K562 (cell line): ENCODE measurements at regions not wholly inside any gene's neighbourhood (a gene's known extent, or its start where the extent isn't known, plus 50 kb on each side); places are given as distances from the start of the nearest gene placed in this dataset.

Source experiments
- ATAC-seq: fragments of 200-7000 bp; cut with Tn5 transposase; 3 replicates; pipeline ENCODE4 v1.9.1; 2020; ENCODE audit warnings: moderate library complexity
- BruUV-seq: library from RNA; stranded (reverse); fragments of 400-500 nt; replicated peaks from 2 replicates; lab custom pipeline; 2021; lab: Mats Ljungman, UMichigan
- CTCF ChIA-PET: fragments of 300-600 bp; formaldehyde crosslinking; extraction: SDS; loops from one replicate; lab custom pipeline; 2021; ENCODE audit warnings: low intra/inter-chr PET ratio; lab: Yijun Ruan, JAX
- POLR2A ChIA-PET: fragments of 300-600, 350-650 bp; sonication (Branson Sonifier 250); formaldehyde crosslinking; extraction: SDS; loops from one replicate; lab custom pipeline; 2021; ENCODE audit warnings: antibody characterized with exemption, inconsistent platforms; lab: Yijun Ruan, JAX
- DNase-seq, 4 experiments: peaks; one replicate each; pipeline versions ENCODE4 v3.0.0 to v3.0.0-alpha.2; 2011 to 2018; ENCODE audit warnings: low spot score in 3 of 4, mixed read lengths in 3 of 4; ENCODE audit errors: extremely low read depth in 1 of 4
- FAIRE-seq: peaks from 2 replicates; lab custom pipeline; 2011; peaks lifted over from hg19 to GRCh38; lab: Jason Lieb, UNC
- H2AFZ ChIP-seq: 2 replicates; pipeline ENCODE4 v1.6.0; 2011; ENCODE audit warnings: low read depth, low read length, control low read depth, inconsistent platforms
- H3K27ac ChIP-seq: fragments of 200-600 bp; 3 replicates; pipeline ENCODE4 v1.8.0; 2011; ENCODE audit warnings: low read depth, mild to moderate bottlenecking, control low read depth, inconsistent platforms, low read length, moderate library complexity, mixed read lengths; ENCODE audit errors: extremely low read depth
- H3K27me3 ChIP-seq, 2 experiments: fragments of 300-600 bp in 1 of 2; 2 replicates in 1 of 2; 3 replicates in 1 of 2; pipeline versions ENCODE4 v1.6.0 to v1.8.0; 2011; ENCODE audit warnings: inconsistent platforms in 2 of 2, low read length in 2 of 2, mild to moderate bottlenecking in 1 of 2, mixed read lengths in 1 of 2, moderate library complexity in 1 of 2; ENCODE audit not compliant: control insufficient read depth in 2 of 2, insufficient read depth in 2 of 2
- H3K36me3 ChIP-seq: fragments of 300-600 bp; 3 replicates; pipeline ENCODE4 v1.8.0; 2011; ENCODE audit warnings: mild to moderate bottlenecking, low read length, inconsistent platforms; ENCODE audit not compliant: control insufficient read depth, insufficient read depth
- H3K4me1 ChIP-seq, 2 experiments: fragments of 200-600 bp in 1 of 2; replicated peaks in 1 of 2; 2 replicates in 1 of 2; 3 replicates in 1 of 2; pipeline versions ENCODE4 v1.5.1 to v1.8.0; 2011; ENCODE audit warnings: inconsistent platforms in 2 of 2, low read length in 2 of 2, mild to moderate bottlenecking in 1 of 2, mixed read lengths in 1 of 2, moderate library complexity in 1 of 2; ENCODE audit not compliant: control insufficient read depth in 2 of 2, insufficient read depth in 2 of 2
- H3K4me2 ChIP-seq: 2 replicates; pipeline ENCODE4 v1.6.1; 2011; ENCODE audit warnings: low read length, control low read depth, inconsistent platforms, mixed read lengths; ENCODE audit not compliant: insufficient read depth
- H3K4me3 ChIP-seq: fragments of 200-600 bp; sonication (generic), shearing (Covaris generic); 2 replicates; pipeline ENCODE4 v1.5.1; 2016; ENCODE audit warnings: control low read depth, inconsistent platforms
- H3K79me2 ChIP-seq: fragments of 200-600 bp; 3 replicates; pipeline ENCODE4 v1.8.0; 2011; ENCODE audit warnings: low read length, inconsistent platforms; ENCODE audit not compliant: control insufficient read depth, insufficient read depth
- H3K9ac ChIP-seq, 2 experiments: 2 replicates each; pipeline versions ENCODE4 v1.6.0 to v1.6.1; 2011; ENCODE audit warnings: low read depth in 2 of 2, low read length in 2 of 2, control low read depth in 1 of 2, inconsistent platforms in 1 of 2, mild to moderate bottlenecking in 1 of 2, mixed read lengths in 1 of 2; ENCODE audit not compliant: insufficient read depth in 1 of 2
- H3K9me1 ChIP-seq: one replicate; pipeline ENCODE4 v1.6.0; 2011; ENCODE audit warnings: inconsistent platforms, mild to moderate bottlenecking, low read length, moderate library complexity; ENCODE audit not compliant: control insufficient read depth, insufficient read depth
- H3K9me3 ChIP-seq: replicated peaks from 2 replicates; pipeline ENCODE4 v1.5.1; 2011; ENCODE audit warnings: low read depth, low read length, inconsistent platforms; ENCODE audit not compliant: control insufficient read depth, insufficient read depth
- H4K20me1 ChIP-seq: replicated peaks from 2 replicates; pipeline ENCODE4 v1.6.1; 2011; ENCODE audit warnings: low read length, inconsistent platforms, mixed read lengths; ENCODE audit not compliant: control insufficient read depth, insufficient read depth
- AFF4 ChIP-seq: sonication (generic); formaldehyde crosslinking; IDR thresholded peaks from 2 replicates; pipeline ENCODE4 v1.8.0; 2023; ENCODE audit warnings: mild to moderate bottlenecking, missing genetic modification reagents
- HDAC8 ChIP-seq: fragments of 450-650 bp; IDR thresholded peaks from 2 replicates; pipeline ENCODE4 v1.6.1; 2016; ENCODE audit warnings: mild to moderate bottlenecking, missing genetic modification characterization, moderate library complexity, missing compliant biosample characterization
- KDM1A ChIP-seq, 2 experiments: fragments of 450-650 bp; IDR thresholded peaks; 2 replicates each; pipeline ENCODE4 v1.6.1; 2016; ENCODE audit warnings: mild to moderate bottlenecking in 2 of 2
- MTA3 ChIP-seq: fragments of 450-650 bp; formaldehyde crosslinking; IDR thresholded peaks from 2 replicates; pipeline ENCODE4 v1.6.1; 2017; ENCODE audit warnings: mild to moderate bottlenecking, borderline replicate concordance
- PML ChIP-seq: IDR thresholded peaks from 2 replicates; pipeline ENCODE4 v1.6.1; 2012; ENCODE audit warnings: low read length, inconsistent platforms
- RNF219 ChIP-seq: fragments of 250-450 bp; sonication (Bioruptor Pico); IDR thresholded peaks from 2 replicates; pipeline ENCODE4 v1.5.0; 2022; ENCODE audit warnings: mild to moderate bottlenecking
- ZBTB11 ChIP-seq, 3 experiments: fragments of 200-800 bp in 1 of 3; fragments of 250-450 bp in 1 of 3; fragments of 450-650 bp in 1 of 3; sonication (Bioruptor Pico) in 1 of 3; sonication (Bioruptor generic) in 1 of 3; formaldehyde crosslinking in 1 of 3; IDR thresholded peaks; 2 replicates each; pipeline versions ENCODE4 v1.6.1 to v1.8.0; 2016 to 2022; ENCODE audit warnings: mild to moderate bottlenecking in 2 of 3, missing genetic modification characterization in 2 of 3, missing compliant biosample characterization in 1 of 3, moderate library complexity in 1 of 3
- ZFP91 ChIP-seq: sonication (generic); formaldehyde crosslinking; IDR thresholded peaks from 2 replicates; pipeline ENCODE4 v1.8.0; 2022; ENCODE audit warnings: mild to moderate bottlenecking, missing genetic modification reagents
- ZFPM2 ChIP-seq: fragments of 250-450 bp; sonication (Bioruptor Pico); IDR thresholded peaks from 2 replicates; pipeline ENCODE4 v1.5.1; 2022; ENCODE audit warnings: mild to moderate bottlenecking
- ZFX ChIP-seq: sonication (generic); formaldehyde crosslinking; IDR thresholded peaks from 2 replicates; pipeline ENCODE4 v1.8.0; 2022; ENCODE audit warnings: mild to moderate bottlenecking, missing genetic modification reagents, moderate library complexity
- ZKSCAN1 ChIP-seq: fragments of 150-350 bp; IDR thresholded peaks from 2 replicates; pipeline ENCODE4 v1.6.1; 2016; ENCODE audit warnings: low read depth, low read length
- ZNF551 ChIP-seq: fragments of 250-450 bp; sonication (Bioruptor Pico); IDR thresholded peaks from 2 replicates; pipeline ENCODE4 v1.5.0; 2021; ENCODE audit warnings: mild to moderate bottlenecking, moderate library complexity
- WGBS: fragments of 100-300 bp; shearing (Covaris generic); methylation state at CpG from one replicate; pipeline ENCODE4 v1.1.6; 2016; ENCODE audit warnings: low coverage, mixed read lengths; ENCODE audit not compliant: insufficient coverage; ENCODE audit errors: missing lambda C conversion rate; 5-methylcytosine and 5-hydroxymethylcytosine counted together
- in situ Hi-C: fragments of 300-500 bp; cut with MboI; formaldehyde crosslinking; loops from 4 replicates; pipeline ENCODE4 v1.15.0; 2018; ENCODE audit warnings: inconsistent platforms, mixed read lengths
- intact Hi-C: fragments of 100-400 bp; cut with micrococcal nuclease; formaldehyde crosslinking; loops from 2 replicates; pipeline ENCODE4 v1.14.2; 2022

- in situ Hi-C loops (no loop called here), intact Hi-C loops (no loop called here)
- Histone ChIP-seq H3K27me3 (no peaks in the 10 kb centered on the region), H3K9me3 (no peaks in the 10 kb centered on the region), H4K20me1 (no peaks in the 10 kb centered on the region), H2AFZ (no peak overlapping the region), H3K79me2 (no peaks in the 10 kb centered on the region), H3K27ac (no peak overlapping the region), H3K36me3 (no peaks in the 10 kb centered on the region), H3K4me3 (no peak overlapping the region), H3K4me1 (no peaks in the 10 kb centered on the region), H3K4me2 (no peak overlapping the region), H3K9ac (no peak overlapping the region), H3K9me1 (no peaks in the 10 kb centered on the region)
- CTCF ChIA-PET: no interaction called here
- BruUV-seq: no TSS peak
- FAIRE-seq (no peak), ATAC-seq (no peak), DNase-seq (no peak)
- POLR2A ChIA-PET: no interaction called here
- 0% methylated on average over 3 of the region's 3 CpGs for WGBS
- TF ChIP-seq ZFPM2 (CRISPR knock-in tag) (no peak), MTA3 (no peak), PML (no peak), AFF4 (CRISPR knock-in tag) (no peak), ZKSCAN1 (no peak), ZFX (no peak), RNF219 (CRISPR knock-in tag) (no peak), ZFP91 (CRISPR knock-in tag) (no peak), ZBTB11 (CRISPR knock-in tag; IDR thresholded peaks at IDR 0.05) (no peak), KDM1A (IDR thresholded peaks at IDR 0.05) (no peak), HDAC8 (tag) (no peak), ZNF551 (no peak)
Measured at GRCh38 chr6:77548190-77548589, 84.9 kb upstream of the HTR1B start.
